ENCODE measurements at regions not wholly inside any gene's neighbourhood (a gene's known extent, or its start where the extent isn't known, plus 50 kb on each side); places are given as distances from the start of the nearest gene placed in this dataset.
A peak's percentile ranks its signal among the peaks of the same experiment; 100 is the strongest.
"Not testable (repeated sequence)": the region's sequence is repeated elsewhere in the genome, so short reads cannot be mapped to it uniquely, and the experiment has no call there.

DNA sequence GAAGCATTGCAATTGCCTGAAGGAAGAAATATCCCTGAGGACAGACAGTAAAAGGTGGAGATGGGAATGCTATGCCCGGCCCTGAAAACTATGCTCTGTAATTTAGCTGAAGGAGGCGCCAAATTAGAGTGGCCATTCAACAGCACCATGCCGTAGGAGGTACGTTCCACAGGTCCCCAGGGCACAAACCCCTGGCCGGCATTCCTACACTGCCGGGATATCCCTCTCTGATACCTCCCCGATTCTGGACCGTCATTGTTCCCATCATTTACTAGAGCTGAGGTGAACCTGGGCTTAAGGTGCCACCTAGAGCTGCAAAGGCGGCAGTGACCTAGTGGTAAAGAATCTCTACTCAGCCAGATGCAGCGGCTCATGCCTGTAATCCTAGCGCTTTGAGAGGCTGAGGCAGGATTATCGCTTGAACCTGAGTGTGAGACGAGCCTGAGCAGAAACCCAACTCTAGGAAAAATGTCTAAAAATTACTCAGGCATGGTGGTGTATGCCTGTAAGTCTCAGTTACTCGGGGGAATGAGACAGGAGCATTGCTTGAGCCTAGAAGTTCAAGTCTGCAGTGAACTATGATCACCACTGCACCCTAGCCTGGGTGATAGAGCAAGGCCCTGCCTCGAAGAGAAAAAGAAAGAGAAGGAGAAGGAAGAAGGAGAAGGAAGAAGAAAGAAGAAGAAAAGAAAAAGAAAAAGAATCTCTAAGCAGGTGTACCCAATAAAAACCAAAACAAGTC lies 53.0 kb upstream of the TNKS2 start:
- DNase-seq (ENCODE audit: low read depth, low spot score) = peak; percentile 80

GRCh38 chr10:91743465-91743864 lies 54.8 kb upstream of the TNKS2 start:
- DNase-seq (ENCODE audit: low read depth, low spot score) = no peak

GRCh38 chr10:91742229-91742628 lies 56.0 kb upstream of the TNKS2 start:
- no peak for DNase-seq (ENCODE audit: low read depth, low spot score)

- DNase-seq (ENCODE audit: low read depth, low spot score) = no peak
Measured at GRCh38 chr10:91741356-91741755, 56.9 kb upstream of the TNKS2 start.

DNA sequence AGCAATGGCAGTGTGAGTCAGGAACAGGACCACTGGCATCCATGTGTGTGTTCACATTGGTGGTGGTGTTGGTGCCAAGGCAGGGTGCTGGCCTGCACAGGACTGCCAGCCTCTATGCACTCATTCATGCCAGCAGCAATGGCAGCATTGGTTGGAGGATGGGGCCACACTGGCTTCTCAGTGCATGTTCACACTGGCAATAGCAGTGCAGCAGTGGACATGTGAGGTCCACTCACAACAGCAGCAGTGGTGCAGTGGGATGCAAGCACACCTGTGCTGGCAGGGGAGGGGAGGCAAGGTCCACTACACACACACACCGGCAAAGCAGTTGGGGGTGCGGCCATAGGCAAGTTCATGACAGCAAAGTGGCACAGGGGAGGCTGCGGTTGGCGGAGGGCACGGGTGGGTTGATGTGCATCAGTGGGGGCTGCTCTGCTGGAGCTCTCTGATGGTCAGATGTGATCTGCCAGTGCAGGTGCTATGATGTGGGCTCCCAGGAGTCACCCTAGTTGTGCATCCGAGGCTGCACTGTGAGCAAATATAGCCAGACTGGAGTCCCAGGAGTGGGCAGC lies 57.8 kb upstream of the TNKS2 start:
- DNase-seq (ENCODE audit: low read depth, low spot score) = no peak

DNA sequence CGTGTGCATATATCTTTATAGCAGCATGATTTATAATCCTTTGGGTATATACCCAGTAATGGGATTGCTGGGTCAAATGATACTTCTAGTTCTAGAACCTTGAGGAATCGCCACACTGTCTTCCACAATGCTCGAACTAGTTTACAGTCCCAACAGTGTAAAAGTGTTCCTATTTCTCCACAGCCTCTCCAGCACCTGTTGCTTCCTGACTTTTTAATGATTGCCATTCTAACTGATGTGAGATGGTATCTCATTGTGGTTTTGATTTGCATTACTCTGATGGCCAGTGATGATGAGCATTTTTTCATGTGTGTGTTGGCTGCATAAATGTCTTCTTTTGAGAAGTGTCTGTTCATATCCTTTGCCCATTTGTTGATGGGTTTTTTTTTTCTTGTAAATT lies 66.0 kb upstream of the TNKS2 start:
- not testable (repeated sequence) for DNase-seq (ENCODE audit: low read depth, low spot score)

- DNase-seq (ENCODE audit: low read depth, low spot score) = not testable (repeated sequence)
Measured at GRCh38 chr10:91729339-91729738, 68.9 kb upstream of the TNKS2 start.

DNA sequence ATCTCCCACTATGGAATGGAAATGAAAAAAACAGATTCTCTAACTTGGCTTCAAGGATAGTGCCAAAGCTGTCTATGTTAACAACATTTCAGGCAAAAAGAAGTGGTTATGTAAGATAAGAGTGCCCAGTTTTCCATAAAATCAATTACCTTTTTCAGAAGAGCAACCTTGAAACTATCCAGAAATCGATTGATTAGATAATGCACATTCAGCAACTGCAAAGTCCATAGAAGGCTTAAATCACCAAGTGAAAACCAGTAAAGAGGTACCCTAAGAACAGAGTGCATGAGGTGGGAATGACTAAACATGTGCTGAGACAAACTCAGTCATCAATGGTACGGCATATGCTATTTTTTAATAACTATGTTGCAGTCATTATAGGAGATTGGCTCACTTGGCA lies 71.9 kb upstream of the TNKS2 start:
- no peak for DNase-seq (ENCODE audit: low read depth, low spot score)

DNA sequence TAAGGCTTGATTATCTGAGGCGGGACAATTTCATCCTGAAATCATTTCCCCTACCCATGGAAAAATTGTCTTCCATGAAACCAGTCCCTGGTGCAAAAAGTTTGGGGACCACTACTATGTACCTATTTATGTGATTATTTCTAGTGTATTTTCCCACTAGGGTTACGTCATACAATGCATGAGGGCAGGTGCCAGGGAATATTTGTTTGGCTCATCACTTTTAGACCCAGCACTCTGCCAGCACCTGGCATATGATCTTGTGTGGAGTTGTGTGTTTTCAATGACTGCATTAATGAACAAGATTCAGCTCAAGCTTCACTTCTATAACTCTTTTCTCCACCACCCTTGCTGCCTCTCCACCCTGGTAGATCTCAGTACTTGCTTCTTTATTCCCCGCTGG lies 73.3 kb upstream of the TNKS2 start:
- DNase-seq (ENCODE audit: low read depth, low spot score) = no peak

GRCh38 chr10:91713461-91714072 lies 80.7 kb upstream of the PPP1R3C start:
- no peak for DNase-seq (ENCODE audit: low read depth, low spot score)

DNA sequence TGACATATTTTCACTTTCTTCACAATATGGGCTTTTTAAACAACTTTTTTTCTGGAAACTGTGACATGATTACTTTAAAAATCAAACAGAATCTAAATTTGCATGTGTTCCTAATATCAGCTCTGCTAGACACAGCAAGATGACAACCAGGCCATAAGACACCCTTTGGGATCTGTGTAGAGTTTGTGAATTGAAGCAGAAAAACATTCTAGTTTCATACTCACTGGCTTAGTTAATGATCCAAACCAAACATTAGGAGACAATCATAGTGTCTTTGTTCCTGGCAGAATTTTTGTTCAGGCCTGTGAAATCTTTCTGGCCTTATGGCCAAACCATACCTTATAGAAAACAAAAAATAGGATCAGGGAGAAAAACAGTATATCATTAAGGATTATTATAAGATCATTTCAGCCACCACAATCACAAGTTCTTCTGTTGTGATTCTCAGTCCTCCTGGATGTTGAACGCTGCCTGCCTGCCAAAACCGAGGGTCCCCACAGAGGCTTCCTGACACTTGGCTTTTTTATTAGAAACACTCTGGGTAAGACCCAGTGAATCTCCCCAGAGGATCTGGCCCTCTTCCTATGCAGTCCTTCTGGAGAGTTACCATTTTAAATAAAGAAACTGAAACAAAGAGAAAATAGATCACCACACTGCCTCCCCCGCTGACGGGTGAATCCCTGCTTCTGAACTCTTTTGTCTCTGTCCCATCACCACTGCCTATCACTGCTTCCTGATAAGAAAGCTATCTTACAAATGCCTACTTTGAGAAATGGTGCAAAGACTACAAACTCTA lies 79.2 kb upstream of the PPP1R3C start:
- DNase-seq (ENCODE audit: low read depth, low spot score) = no peak

- DNase-seq (ENCODE audit: low read depth, low spot score) = no peak
Measured at GRCh38 chr10:91709394-91709798, 76.5 kb upstream of the PPP1R3C start.

DNA sequence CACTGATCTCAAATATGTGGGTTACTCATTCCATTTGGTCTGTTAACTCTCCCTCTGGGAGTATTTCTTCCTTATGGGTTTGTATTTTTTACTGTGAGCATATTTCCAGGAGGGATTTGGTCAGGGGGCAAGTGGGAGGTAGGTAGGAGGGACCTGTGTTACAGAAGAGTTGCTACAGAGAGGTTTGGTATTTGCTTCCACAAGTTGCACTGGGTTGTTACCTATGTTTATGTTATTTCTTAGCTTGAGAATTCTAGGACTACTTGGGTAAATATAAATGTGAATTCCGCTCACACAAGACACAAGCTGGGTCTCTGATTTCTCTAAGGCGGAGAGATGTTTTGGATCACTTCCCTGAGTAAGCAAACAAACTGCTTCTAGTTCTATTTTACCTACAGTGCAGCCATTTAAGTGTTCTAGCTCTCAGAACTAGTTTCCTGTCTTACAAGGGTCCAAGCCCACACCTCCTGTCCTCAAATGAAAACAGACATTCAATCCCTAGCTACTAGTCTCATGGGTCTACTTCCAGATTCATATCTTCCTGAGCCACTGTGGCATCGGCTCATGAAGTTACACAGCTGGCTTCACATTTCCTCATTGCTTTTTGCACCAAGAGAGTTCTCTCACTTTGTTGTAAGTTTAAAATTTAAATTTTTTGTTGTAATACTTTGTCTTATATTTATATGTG lies 75.4 kb upstream of the PPP1R3C start:
- DNase-seq (ENCODE audit: low read depth, low spot score) = no peak

- no peak for DNase-seq (ENCODE audit: low read depth, low spot score)
Measured at GRCh38 chr10:91707236-91707635, 74.4 kb upstream of the PPP1R3C start.

DNA sequence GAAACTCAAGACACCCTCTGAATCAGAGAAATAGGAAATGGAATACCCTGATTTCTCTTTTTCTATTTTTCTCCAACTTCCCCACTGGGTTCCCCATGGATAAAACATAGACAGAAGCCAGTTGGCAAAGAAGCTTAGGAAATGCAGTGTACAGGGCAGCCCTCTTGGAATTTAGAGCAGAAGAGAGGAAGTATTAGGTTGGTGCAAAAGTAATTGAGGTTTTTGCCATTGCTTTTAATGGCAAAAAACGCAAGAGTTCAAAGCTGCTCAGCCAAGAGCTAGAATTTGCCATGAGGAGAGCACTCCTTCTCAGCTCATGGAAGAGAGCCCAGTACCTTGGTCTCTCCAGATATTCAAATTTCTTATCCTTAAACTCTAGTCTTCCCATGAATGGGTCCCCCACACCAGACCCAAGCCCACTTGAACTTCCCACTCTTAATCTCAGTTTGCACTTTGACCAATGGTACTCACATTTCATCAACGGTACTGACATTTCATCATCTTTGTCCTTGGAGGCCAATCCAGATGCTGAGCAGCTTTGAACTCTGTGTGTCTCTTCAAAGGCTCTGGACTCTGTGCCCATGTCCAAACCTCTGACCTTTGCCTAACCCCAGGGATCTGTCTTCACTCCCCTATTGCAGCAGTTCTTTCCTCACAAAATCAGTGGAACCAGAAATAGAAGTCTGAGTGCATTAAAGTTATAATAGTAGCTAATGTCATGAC lies 73.2 kb upstream of the PPP1R3C start:
- DNase-seq (ENCODE audit: low read depth, low spot score) = no peak

GRCh38 chr10:91702620-91703019 lies 69.7 kb upstream of the PPP1R3C start:
- no peak for DNase-seq (ENCODE audit: low read depth, low spot score)

DNA sequence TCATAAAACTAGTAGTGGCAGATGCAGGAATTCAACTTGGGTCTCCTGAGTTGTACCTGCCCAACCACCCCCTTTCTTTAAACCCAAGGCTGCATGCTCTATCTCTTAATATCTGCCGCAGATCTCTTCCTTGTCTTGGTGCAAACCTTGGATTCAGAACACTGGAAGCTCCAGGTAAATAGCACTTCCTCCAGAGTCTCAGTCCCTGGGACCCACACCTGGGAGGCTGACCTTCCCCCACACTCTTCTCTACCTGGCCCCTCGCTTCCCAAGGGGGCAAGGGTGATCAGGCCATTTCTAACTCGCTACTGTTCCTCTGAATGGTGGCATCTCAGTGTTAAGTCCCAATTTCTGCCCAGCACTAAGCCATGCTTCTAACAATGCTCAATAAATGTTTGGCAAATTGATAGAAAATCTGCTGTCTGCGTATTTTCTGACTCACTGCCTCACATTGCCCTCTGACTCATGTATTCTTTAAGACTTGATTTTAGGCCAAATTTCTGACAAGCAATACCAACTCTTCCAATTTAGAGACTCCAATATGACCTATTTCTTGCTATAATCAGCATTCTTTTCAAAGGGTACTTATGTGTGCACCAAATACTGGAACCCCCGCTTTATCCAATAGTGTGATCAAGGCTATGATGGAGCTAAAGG lies 68.0 kb upstream of the PPP1R3C start:
- DNase-seq (ENCODE audit: low read depth, low spot score) = no peak

DNA sequence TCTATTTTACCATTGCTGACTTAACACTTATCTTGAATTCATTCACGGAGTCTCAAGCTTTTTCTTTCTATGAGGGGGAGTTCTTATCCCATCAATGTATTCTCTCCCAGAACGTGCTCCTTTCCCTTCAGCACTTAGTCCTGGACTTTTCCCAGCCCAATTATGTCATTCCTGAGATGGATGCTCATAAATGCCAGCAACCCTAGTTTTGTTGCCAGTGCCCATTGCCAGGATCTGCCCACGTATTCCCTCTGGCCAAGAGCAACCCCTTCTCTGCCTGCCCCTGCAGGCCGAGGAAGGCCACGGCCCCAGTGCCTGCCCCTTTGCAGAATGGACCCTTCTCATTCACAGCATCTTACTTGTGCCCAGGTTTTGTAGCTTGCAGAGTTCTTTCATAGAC lies 67.4 kb upstream of the PPP1R3C start:
- no peak for DNase-seq (ENCODE audit: low read depth, low spot score)

DNA sequence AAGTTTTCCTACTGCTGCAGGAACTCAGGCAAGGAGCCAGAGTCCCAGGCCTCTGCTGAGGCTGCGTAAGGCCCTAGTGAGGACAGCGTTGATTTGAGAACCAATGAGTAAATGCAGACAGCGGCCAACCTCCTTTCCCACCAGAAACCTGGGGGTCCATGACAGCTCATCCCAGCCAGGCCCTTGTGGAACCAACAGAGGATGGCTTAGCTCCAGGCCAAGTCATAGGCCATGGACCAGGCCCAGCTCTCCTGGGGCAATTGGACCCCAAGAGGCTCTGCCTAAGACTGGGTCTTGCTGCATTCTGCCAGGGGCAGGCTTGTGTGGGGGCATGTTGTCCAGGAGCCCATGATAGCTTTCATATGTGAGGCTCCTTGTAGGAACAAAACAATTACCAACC lies 65.4 kb upstream of the PPP1R3C start:
- no peak for DNase-seq (ENCODE audit: low read depth, low spot score)

DNA sequence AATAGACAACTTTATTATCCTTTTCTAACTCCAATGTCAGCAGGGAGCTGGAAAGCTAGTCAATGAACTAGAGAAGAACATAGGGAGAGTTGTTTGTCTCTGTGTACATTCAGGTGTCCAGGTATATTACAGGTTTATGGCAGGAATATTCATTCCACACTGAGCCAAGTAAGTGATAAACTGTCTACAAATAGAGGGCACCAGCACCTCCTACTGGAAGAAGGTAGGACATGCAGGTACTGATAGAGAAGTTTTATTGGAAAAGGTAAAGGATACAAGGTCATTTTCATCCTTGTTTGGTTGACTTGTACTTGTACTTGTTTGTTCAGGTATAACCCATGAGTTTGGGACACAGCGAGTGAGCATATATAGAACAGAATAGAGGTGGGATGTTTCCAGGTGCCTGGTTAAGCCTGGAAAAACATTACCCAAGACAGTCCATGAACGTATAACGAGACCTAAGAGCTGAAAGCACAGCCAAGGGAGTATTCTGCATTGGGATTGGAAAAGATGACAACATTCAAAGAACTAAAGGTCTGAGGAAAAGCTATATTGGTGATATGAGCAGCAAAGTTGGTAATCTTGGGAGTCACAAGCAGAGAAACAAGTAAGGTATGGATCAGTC lies 61.4 kb upstream of the PPP1R3C start:
- no peak for DNase-seq (ENCODE audit: low read depth, low spot score)

Data from iPS DF 19.7 (cell line).